NCI-H2227 (cell line): ENCODE measurements at regions not wholly inside any gene's neighbourhood (a gene's known extent, or its start where the extent isn't known, plus 50 kb on each side); places are given as distances from the start of the nearest gene placed in this dataset.
A peak's percentile ranks its signal among the peaks of the same experiment; 100 is the strongest.

ENCODE experiments used
- DNase-seq: peaks from one replicate; lab custom pipeline; 2025; ENCODE audit not compliant: unreplicated experiment; lab: John Stamatoyannopoulos, UW

GRCh38 chr3:18835021-18835420 lies 313.3 kb upstream of the KCNH8 start:
- no peak for DNase-seq

- DNase-seq, result no peak
Measured at GRCh38 chr3:18830087-18830486, 318.2 kb upstream of the KCNH8 start.

- DNase-seq, result no peak
Measured at GRCh38 chr3:18828637-18829036, 319.7 kb upstream of the KCNH8 start.

GRCh38 chr3:18827664-18828063 lies 320.6 kb upstream of the KCNH8 start:
- DNase-seq, result no peak

- no peak for DNase-seq
Measured at GRCh38 chr3:18825665-18826064, 322.6 kb upstream of the KCNH8 start.

- no peak for DNase-seq
Measured at GRCh38 chr3:18813300-18813699, 335.0 kb upstream of the KCNH8 start.

GRCh38 chr3:18812316-18812715 lies 336.0 kb upstream of the KCNH8 start:
- DNase-seq, result no peak

- DNase-seq, result no peak
Measured at GRCh38 chr3:18810306-18810661, 338.0 kb upstream of the KCNH8 start.

- no peak for DNase-seq
Measured at GRCh38 chr3:18809640-18810305, 338.5 kb upstream of the KCNH8 start.

GRCh38 chr3:18808429-18808828 lies 339.9 kb upstream of the KCNH8 start:
- DNase-seq, result no peak

GRCh38 chr3:18807593-18807992 lies 340.7 kb upstream of the KCNH8 start:
- DNase-seq, result no peak

- no peak for DNase-seq
Measured at GRCh38 chr3:18806633-18807032, 341.7 kb upstream of the KCNH8 start.

GRCh38 chr3:18797378-18797777 lies 350.9 kb upstream of the KCNH8 start:
- no peak for DNase-seq

- no peak for DNase-seq
Measured at GRCh38 chr3:18795078-18795477, 353.2 kb upstream of the KCNH8 start.

GRCh38 chr3:18791752-18792151 lies 356.6 kb upstream of the KCNH8 start:
- peak; percentile 6 for DNase-seq

GRCh38 chr3:18791182-18791581 lies 357.1 kb upstream of the KCNH8 start:
- peak; percentile 38 for DNase-seq

- DNase-seq, result no peak
Measured at GRCh38 chr3:18790384-18790783, 357.9 kb upstream of the KCNH8 start.

GRCh38 chr3:18789734-18790133 lies 358.6 kb upstream of the KCNH8 start:
- DNase-seq, result no peak

- DNase-seq, result no peak
Measured at GRCh38 chr3:18787441-18787840, 360.9 kb upstream of the KCNH8 start.

GRCh38 chr3:18786650-18787323 lies 361.5 kb upstream of the KCNH8 start:
- no peak for DNase-seq

- no peak for DNase-seq
Measured at GRCh38 chr3:18782191-18782590, 357.1 kb upstream of the SATB1 start.

GRCh38 chr3:18780959-18781358 lies 355.8 kb upstream of the SATB1 start:
- DNase-seq, result no peak

- no peak for DNase-seq
Measured at GRCh38 chr3:18779704-18780103, 354.6 kb upstream of the SATB1 start.
